HG03159 (cell line): ENCODE measurements at regions not wholly inside any gene's neighbourhood (a gene's known extent, or its start where the extent isn't known, plus 50 kb on each side); places are given as distances from the start of the nearest gene placed in this dataset.

Experiments used
- ATAC-seq: cut with Tn5 transposase; IDR thresholded peaks from one replicate; pipeline ENCODE4 v1.9.1; 2021; ENCODE audit warnings: mild to moderate bottlenecking, moderate library complexity; ENCODE audit not compliant: unreplicated experiment

DNA sequence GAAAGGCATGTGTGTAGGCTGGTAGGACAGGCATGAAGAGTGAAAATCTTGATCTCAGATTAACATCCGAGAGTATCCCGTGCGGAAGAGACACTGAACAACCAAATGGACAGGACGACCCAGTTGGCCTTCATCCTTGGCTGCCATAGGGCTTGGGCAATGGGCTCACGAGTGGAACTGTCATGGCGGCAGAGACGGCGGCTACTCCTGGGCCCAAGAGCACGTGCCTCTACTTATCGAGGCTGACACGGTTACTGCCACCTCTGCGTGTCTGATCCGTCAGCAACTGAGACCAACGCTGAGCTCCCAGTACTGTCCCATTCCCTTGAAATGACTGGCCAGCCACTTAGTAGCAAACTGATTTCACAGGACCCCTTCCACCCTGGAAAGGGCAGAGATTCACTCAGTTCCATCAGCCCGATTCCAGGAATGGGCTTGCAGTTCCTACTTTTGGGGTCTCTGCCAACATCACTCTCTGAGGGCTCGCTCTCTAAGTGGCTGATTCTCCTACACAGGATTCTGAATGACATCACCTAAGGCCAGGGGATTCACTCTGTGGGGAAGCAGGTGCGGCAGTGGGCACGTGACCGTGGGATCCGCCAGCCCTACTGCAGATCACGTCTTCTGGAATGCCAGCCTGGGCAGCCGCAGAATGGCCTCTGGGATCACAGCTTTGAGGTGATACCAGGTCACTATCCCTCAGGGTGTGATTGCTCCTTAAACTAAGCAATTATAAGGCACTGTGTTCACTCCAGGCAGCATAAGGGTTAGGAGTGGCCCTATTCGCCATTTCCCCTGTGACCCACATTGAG, 97.8 kb downstream of the RPS6KA4 start:
- ATAC-seq = no peak

- ATAC-seq = no peak
Measured at GRCh38 chr11:64457416-64458010, 98.2 kb upstream of the SLC22A11 start.

DNA sequence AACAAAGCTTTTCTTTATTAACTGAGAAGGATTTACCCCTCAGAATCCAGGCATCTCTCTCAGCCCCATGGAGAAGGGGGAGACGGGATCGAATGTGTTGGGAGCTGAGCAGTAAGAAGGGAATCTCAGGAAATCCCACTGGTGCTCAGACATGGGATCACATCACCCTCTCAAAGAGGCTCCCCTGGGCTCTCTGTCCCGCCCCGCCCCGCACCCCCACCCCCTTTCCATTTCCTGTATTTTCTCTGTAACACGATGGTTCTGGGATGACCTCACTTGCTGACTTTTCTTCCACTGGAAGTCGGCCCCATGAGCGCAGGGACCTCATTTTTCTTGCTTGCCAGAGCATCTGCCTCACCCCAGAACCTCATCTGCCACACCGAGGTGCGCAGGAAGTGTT, 96.7 kb upstream of the SLC22A11 start:
- no peak for ATAC-seq

GRCh38 chr11:64459609-64460008, 96.1 kb upstream of the SLC22A11 start:
- no peak for ATAC-seq

- no peak for ATAC-seq
Measured at GRCh38 chr11:64461081-64461480, 94.7 kb upstream of the SLC22A11 start.

DNA sequence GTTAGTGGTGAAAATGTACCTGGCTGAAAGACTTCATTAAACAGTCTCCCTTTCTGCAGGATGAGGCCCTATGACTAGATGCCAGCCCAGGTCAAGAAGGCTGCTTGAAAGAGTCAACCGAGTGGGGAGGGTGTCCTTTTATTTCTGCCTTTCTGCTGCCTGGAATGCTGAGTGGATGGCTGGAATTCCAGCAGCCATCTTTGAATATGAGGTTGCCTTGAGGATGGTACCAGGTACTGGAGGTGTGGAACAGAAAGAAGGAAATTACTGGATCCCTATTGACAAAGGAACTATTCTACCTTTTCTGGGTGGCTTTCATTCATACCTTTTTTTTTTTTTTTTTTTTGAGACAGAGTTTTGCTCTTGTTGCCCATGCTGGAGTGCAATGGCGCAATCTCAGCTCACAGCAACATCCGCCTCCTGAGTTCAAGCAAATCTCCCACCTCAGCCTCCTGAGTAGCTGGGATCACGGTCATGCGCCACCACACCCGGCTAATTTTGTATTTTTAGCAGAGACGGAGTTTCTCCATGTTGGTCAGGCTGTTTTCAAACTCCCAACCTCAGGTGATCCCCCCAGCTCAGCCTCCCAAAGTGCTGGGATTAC, 89.5 kb upstream of the SLC22A11 start:
- ATAC-seq = no peak

GRCh38 chr11:64469288-64469687, 86.5 kb upstream of the SLC22A11 start:
- no peak for ATAC-seq

- ATAC-seq = no peak
Measured at GRCh38 chr11:64472593-64473455, 82.9 kb upstream of the SLC22A11 start.

GRCh38 chr11:64474680-64475079, 81.1 kb upstream of the SLC22A11 start:
- ATAC-seq = no peak

- ATAC-seq = no peak
Measured at GRCh38 chr11:64475145-64475544, 80.6 kb upstream of the SLC22A11 start.

GRCh38 chr11:64476881-64477280, 78.9 kb upstream of the SLC22A11 start:
- no peak for ATAC-seq

DNA sequence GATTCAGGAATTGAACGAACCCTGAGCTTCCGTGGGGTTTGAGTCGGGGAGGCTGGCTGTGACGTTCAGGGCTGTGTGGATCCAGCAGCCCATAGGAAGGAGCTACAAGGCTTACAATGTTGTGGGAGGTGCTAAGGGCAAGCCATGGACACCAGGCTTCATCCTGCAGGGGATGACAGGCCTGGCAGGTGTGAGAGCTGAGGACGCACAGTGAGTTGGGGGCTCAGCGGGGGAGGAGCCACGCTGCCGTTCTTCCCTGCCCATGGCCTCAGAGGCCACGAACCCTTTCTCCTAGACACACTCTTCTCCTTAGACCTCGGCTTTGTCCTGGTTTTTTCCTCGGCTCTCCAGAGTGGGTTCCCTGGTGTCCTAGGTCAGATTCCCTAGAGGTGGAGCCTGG, 78.1 kb upstream of the SLC22A11 start:
- ATAC-seq = no peak

- no peak for ATAC-seq
Measured at GRCh38 chr11:64482588-64482987, 73.2 kb upstream of the SLC22A11 start.

DNA sequence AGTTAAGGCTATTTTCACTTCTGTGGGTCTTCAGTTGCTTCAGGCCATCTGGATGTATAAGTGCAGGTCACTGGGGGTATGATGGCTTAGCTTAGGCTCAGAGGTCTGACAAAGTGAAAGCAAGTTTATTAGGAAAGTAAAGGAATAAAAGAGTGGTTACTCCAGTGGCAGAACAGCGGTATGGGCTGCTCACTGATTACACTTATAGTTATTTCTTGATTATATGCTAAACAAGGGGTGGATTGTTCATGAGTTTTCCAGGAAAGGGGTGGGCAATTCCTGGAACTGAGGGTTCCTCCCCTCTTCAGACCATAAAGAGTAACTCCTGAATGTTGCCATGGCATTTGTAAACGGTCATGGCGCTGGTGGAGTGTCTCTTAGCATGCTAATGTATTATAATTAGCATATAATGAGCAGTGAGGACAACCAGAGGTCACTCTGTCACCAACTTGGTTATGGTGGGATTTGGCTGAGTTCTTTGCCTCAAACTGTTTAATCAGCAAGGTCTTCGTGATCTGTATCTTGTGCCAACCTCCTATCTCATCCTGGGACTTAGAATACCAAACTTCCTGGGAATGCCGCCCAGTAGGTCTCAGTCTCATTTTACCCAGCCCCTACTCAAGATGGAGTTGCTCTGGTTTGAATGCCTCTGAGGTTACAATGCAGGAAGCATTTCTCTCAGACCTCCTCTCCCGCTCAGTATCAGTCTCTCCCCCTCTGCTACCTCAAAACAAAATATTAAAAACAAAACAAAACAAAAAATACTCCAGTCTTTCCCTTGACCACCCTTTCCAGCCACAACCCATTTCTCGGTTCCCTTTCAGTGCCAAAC, 71.3 kb upstream of the SLC22A11 start:
- ATAC-seq = no peak

DNA sequence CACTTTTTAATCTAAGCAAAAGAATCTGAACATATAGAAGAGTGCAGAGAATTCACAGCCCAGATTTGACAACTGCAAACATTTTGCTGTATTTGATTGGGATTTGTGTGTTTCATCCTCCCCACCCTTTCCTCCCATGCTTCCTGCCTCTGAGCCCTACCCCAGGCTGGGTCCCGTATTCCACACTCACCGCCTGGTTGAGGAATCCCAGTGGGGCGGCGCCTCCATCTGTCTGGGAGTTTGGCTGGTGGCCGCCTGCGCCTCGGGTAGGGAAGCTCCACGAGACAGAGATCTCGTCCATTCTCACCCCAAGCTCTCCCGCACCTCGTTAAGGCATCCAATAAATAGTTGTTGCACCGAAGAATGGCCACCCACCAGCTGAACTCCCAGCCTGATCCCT, 70.7 kb upstream of the SLC22A11 start:
- no peak for ATAC-seq

GRCh38 chr11:64489831-64490441, 65.8 kb upstream of the SLC22A11 start:
- ATAC-seq = no peak

GRCh38 chr11:64490562-64491216, 65.1 kb upstream of the SLC22A11 start:
- ATAC-seq = no peak

- ATAC-seq = no peak
Measured at GRCh38 chr11:64492561-64492960, 63.2 kb upstream of the SLC22A11 start.

DNA sequence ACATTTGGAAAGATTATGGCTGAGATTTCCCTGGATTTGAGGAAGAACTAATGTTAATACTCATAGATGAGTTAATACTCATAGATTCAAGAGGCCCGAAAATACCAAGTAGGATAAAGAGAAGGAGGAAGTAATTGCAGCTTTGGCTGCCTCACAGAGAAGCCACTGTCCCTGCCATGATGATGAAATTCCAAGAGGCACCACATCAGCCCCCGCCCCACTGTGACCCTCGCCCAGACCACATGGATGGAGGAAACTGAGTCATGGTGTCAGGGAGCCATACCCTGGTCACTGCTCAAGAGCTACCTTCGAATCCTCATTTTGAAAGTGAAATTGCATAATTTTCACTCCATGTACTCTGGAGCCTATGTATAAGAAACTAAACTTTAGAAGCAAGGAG, 57.6 kb upstream of the SLC22A11 start:
- ATAC-seq = no peak
